WTC11 (cell line): ENCODE measurements at regions not wholly inside any gene's neighbourhood (a gene's known extent, or its start where the extent isn't known, plus 50 kb on each side); places are given as distances from the start of the nearest gene placed in this dataset.

Source experiments
- ATAC-seq: fragments of 200-7000 bp; cut with Tn5 transposase; 2 replicates; pipeline ENCODE4 v1.10.0; 2021; ENCODE audit warnings: mild to moderate bottlenecking, moderate library complexity
- CTCF ChIA-PET: fragments of 300-600 bp; sonication (Branson Sonifier 250); formaldehyde crosslinking; loops from one replicate; lab custom pipeline; 2021; ENCODE audit warnings: antibody characterized with exemption; lab: Charles Lee
- POLR2A ChIA-PET: fragments of 350-600 bp; sonication (Branson Sonifier 250); formaldehyde crosslinking; loops from one replicate; lab custom pipeline; 2021; ENCODE audit warnings: antibody characterized with exemption; lab: Charles Lee
- DNase-seq: peaks from one replicate; pipeline ENCODE4 v3.0.0; 2021; ENCODE audit warnings: low spot score
- H3K27ac Mint-ChIP-seq: 2 replicates; pipeline ENCODE4 v1.8.0; 2021; ENCODE audit warnings: mixed read lengths
- H3K27me3 Mint-ChIP-seq: 2 replicates; pipeline ENCODE4 v1.8.0; 2021; ENCODE audit warnings: low read depth, mild to moderate bottlenecking, moderate library complexity, mixed read lengths
- H3K36me3 Mint-ChIP-seq: 2 replicates; pipeline ENCODE4 v1.8.0; 2021; ENCODE audit warnings: mixed read lengths
- H3K4me1 Mint-ChIP-seq: 2 replicates; pipeline ENCODE4 v1.8.0; 2022; ENCODE audit warnings: mixed read lengths
- H3K4me3 Mint-ChIP-seq: 2 replicates; pipeline ENCODE4 v1.8.0; 2021; ENCODE audit warnings: mild to moderate bottlenecking, moderate library complexity, mixed read lengths
- H3K9me3 Mint-ChIP-seq: 2 replicates; pipeline ENCODE4 v1.8.0; 2021; ENCODE audit warnings: mixed read lengths
- ATF2 ChIP-seq: sonication (generic); formaldehyde crosslinking; IDR thresholded peaks from 2 replicates; pipeline ENCODE4 v1.8.1; 2022; ENCODE audit warnings: low read depth, missing genetic modification reagents, borderline replicate concordance
- ATF3 ChIP-seq: sonication (generic); formaldehyde crosslinking; conservative IDR thresholded peaks from 2 replicates; pipeline ENCODE4 v1.8.1; 2022; ENCODE audit warnings: mild to moderate bottlenecking, missing genetic modification reagents
- ATF6 ChIP-seq: sonication (generic); formaldehyde crosslinking; IDR thresholded peaks from 2 replicates; pipeline ENCODE4 v1.8.1; 2023; ENCODE audit warnings: mild to moderate bottlenecking, missing genetic modification reagents
- CDX4 ChIP-seq: fragments of 250-450 bp; sonication (Bioruptor Pico); IDR thresholded peaks from 2 replicates; pipeline ENCODE4 v1.9.0; 2021; ENCODE audit warnings: moderate library complexity, mild to moderate bottlenecking, inconsistent platforms, borderline replicate concordance
- E2F5 ChIP-seq: sonication (generic); formaldehyde crosslinking; IDR thresholded peaks from 2 replicates; pipeline ENCODE4 v1.8.1; 2022; ENCODE audit warnings: mild to moderate bottlenecking, moderate library complexity, missing genetic modification reagents
- FOXP1 ChIP-seq: sonication (generic); formaldehyde crosslinking; IDR thresholded peaks from 2 replicates; pipeline ENCODE4 v1.8.0; 2022; ENCODE audit warnings: missing genetic modification reagents, mild to moderate bottlenecking, moderate library complexity, borderline replicate concordance
- JUN ChIP-seq: sonication (generic); formaldehyde crosslinking; IDR thresholded peaks from 2 replicates; pipeline ENCODE4 v1.8.0; 2023; ENCODE audit warnings: mild to moderate bottlenecking, missing genetic modification reagents
- KAT7 ChIP-seq: sonication (generic); formaldehyde crosslinking; IDR thresholded peaks from 2 replicates; pipeline ENCODE4 v1.8.1; 2023; ENCODE audit warnings: missing genetic modification reagents, mild to moderate bottlenecking, borderline replicate concordance
- NR2C2 ChIP-seq: sonication (generic); formaldehyde crosslinking; IDR thresholded peaks from 2 replicates; pipeline ENCODE4 v1.8.0; 2022; ENCODE audit warnings: mild to moderate bottlenecking, missing genetic modification reagents
- RORB ChIP-seq: fragments of 250-450 bp; sonication (Bioruptor Pico); IDR thresholded peaks from 2 replicates; pipeline ENCODE4 v1.9.0; 2021; ENCODE audit warnings: mild to moderate bottlenecking
- SMAD3 ChIP-seq: sonication (generic); formaldehyde crosslinking; IDR thresholded peaks from 2 replicates; pipeline ENCODE4 v1.8.0; 2022; ENCODE audit warnings: missing genetic modification reagents, mild to moderate bottlenecking, borderline replicate concordance
- TP53 ChIP-seq: sonication (generic); formaldehyde crosslinking; IDR thresholded peaks from 2 replicates; pipeline ENCODE4 v1.8.1; 2023; ENCODE audit warnings: mild to moderate bottlenecking, missing genetic modification reagents
- USF1 ChIP-seq: sonication (generic); formaldehyde crosslinking; IDR thresholded peaks from 2 replicates; pipeline ENCODE4 v1.8.0; 2022; ENCODE audit warnings: mild to moderate bottlenecking, missing genetic modification reagents
- ZNF219 ChIP-seq: sonication (generic); formaldehyde crosslinking; IDR thresholded peaks from 2 replicates; pipeline ENCODE4 v1.8.0; 2023; ENCODE audit warnings: missing genetic modification reagents, mild to moderate bottlenecking, borderline replicate concordance
- ZNF281 ChIP-seq: sonication (generic); formaldehyde crosslinking; IDR thresholded peaks from 2 replicates; pipeline ENCODE4 v1.8.0; 2023; ENCODE audit warnings: mild to moderate bottlenecking, missing genetic modification reagents

GRCh38 chr6:43914272-43915147 lies 144.5 kb downstream of the VEGFA start:
- no peak for ATAC-seq
- Mint-ChIP-seq H3K27ac (no peak overlapping the region; the same call in 1 of the 2 replicates), H3K4me3 (no peak overlapping the region), H3K4me1 (peaks cover 27% of the 10 kb centered on the region), H3K9me3 (no peaks in the 10 kb centered on the region), H3K27me3 (no peaks in the 10 kb centered on the region; the same call in 1 of the 2 replicates), H3K36me3 (no peaks in the 10 kb centered on the region)
- DNase-seq = no peak
- ChIA-PET POLR2A (interaction anchor here (1.4 to 4.0 kb wide), 2 partner anchors 12 to 23 kb away, joined by 4 to 22 read pairs; no protein-coding TSS in a partner anchor), CTCF (interaction anchor here (1.7 to 2.5 kb wide), 4 partner anchors 12 to 160 kb away, joined by 6 to 17 read pairs (median 10); no protein-coding TSS in a partner anchor)
- no peak for TF ChIP-seq KAT7
- TF ChIP-seq ATF3 (CRISPR knock-in tag) = no peak
- TF ChIP-seq ZNF281 = no peak
- no peak for TF ChIP-seq CDX4 (CRISPR knock-in tag)
- no peak for TF ChIP-seq NR2C2 (CRISPR knock-in tag)
- TF ChIP-seq RORB (CRISPR knock-in tag) = no peak

GRCh38 chr6:43913375-43914271 lies 143.6 kb downstream of the VEGFA start:
- ATAC-seq = no peak
- no peaks in the 10 kb centered on the region; the same call in 1 of the 2 replicates for H3K27me3 Mint-ChIP-seq
- no peaks in the 10 kb centered on the region for H3K9me3 Mint-ChIP-seq
- peaks cover 35% of the 10 kb centered on the region for H3K4me1 Mint-ChIP-seq
- CTCF ChIA-PET = interaction anchor here (0.6 to 2.5 kb wide), 11 partner anchors 9 to 165 kb away, joined by 3 to 17 read pairs (median 4); partner anchors contain the start of gene VEGFA
- no peaks in the 10 kb centered on the region for H3K36me3 Mint-ChIP-seq
- no peak overlapping the region for H3K27ac Mint-ChIP-seq
- no peak for TF ChIP-seq TP53
- no peak for TF ChIP-seq SMAD3 (CRISPR knock-in tag)
- no peak for TF ChIP-seq ZNF219 (CRISPR knock-in tag)
- no peak for TF ChIP-seq JUN (CRISPR knock-in tag)
- TF ChIP-seq E2F5 = no peak
- no peak for TF ChIP-seq ATF6 (CRISPR knock-in tag)
- TF ChIP-seq FOXP1 = no peak
- no peak for TF ChIP-seq ATF2 (CRISPR knock-in tag)
- TF ChIP-seq USF1 (CRISPR knock-in tag) = no peak
- no peak for DNase-seq
- no peak overlapping the region for H3K4me3 Mint-ChIP-seq
- POLR2A ChIA-PET = interaction anchor here (1.3 to 4.0 kb wide), 2 partner anchors 11 to 13 kb away, joined by 3 to 22 read pairs; no protein-coding TSS in a partner anchor
